ENCODE measurements at regions not wholly inside any gene's neighbourhood (a gene's known extent, or its start where the extent isn't known, plus 50 kb on each side); places are given as distances from the start of the nearest gene placed in this dataset.

DNA sequence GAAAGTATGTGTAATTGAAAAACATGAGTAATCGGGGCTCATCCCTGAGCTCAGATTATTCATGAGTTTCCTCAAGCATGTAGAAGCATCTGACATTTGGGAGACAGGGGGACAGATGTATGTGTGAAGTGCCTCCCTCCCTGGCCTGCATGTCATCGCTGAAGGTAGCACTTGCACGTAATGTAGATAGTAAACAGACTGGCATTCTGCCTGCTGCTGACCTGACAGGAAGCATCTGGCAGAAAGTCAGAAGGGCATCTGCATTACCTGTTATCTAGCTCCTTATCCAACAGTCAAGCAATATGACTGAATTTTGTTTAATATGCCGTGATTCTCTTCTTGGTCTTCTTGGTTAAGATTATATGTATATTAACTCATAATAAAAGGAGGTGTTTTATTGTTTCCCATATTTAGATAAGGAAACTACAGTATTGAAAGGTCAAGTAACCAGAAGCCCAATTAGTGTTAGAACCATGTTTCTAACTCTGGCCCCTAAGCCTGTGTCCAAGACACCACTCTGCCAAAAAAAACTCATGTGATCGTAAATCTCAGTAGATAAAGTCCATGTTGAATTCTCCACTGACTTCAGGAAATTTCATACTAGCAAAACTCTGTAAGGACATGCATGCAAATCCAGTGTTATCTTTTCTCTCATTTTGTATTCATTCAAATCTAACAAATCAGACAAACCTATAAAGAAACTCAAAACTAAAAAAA is 918.1 kb upstream of the MBL2 start:
- no peak for TF ChIP-seq CTCF (IDR thresholded peaks at IDR 0.05; ENCODE audit: low read length)
- TF ChIP-seq EZH2 (IDR thresholded peaks at IDR 0.05; ENCODE audit: borderline replicate concordance, low read length), result no peak

Data from OCI-LY1 (cell line).